Caco-2 (cell line): ENCODE measurements at regions not wholly inside any gene's neighbourhood (a gene's known extent, or its start where the extent isn't known, plus 50 kb on each side); places are given as distances from the start of the nearest gene placed in this dataset.

Source experiments
- BruUV-seq: library from RNA; stranded (reverse); fragments of 400-500 nt; replicated peaks from 2 replicates; lab custom pipeline; 2021; lab: Mats Ljungman, UMichigan
- CTCF ChIA-PET: fragments of 300-600 bp; sonication (Branson Sonifier 250); formaldehyde crosslinking; loops from one replicate; lab custom pipeline; 2022; ENCODE audit warnings: antibody characterized with exemption; lab: Charles Lee
- POLR2A ChIA-PET: fragments of 300-600 bp; sonication (Branson Sonifier 250); formaldehyde crosslinking; loops from one replicate; lab custom pipeline; 2022; ENCODE audit warnings: antibody characterized with exemption; lab: Charles Lee
- DNase-seq, 2 experiments: peaks; one replicate each; pipeline versions ENCODE4 v3.0.0 to v3.0.0-alpha.2; 2020 to 2022
- H3K27me3 ChIP-seq: replicated peaks from 2 replicates; pipeline ENCODE4 v1.6.0; 2011; ENCODE audit warnings: low read length; ENCODE audit not compliant: control insufficient read depth, insufficient read depth
- H3K36me3 ChIP-seq: 2 replicates; pipeline ENCODE4 v1.5.1; 2011; ENCODE audit warnings: low read length; ENCODE audit not compliant: control insufficient read depth, insufficient read depth
- H3K4me1 ChIP-seq: fragments of 250-450 bp; sonication (Bioruptor Pico); 2 replicates; pipeline ENCODE4 v1.5.1; 2020; ENCODE audit warnings: mild to moderate bottlenecking
- H3K4me3 ChIP-seq: 2 replicates; pipeline ENCODE4 v1.5.1; 2011; ENCODE audit warnings: low read depth, mild to moderate bottlenecking, control low read depth, low read length
- H3K9me3 ChIP-seq: fragments of 250-450 bp; sonication (Bioruptor Pico); 2 replicates; pipeline ENCODE4 v1.5.1; 2020; ENCODE audit warnings: mild to moderate bottlenecking, moderate library complexity
- H3K27ac Mint-ChIP-seq: one replicate; pipeline ENCODE4 v1.8.0; 2022; ENCODE audit warnings: mixed read lengths; ENCODE audit not compliant: unreplicated experiment
- H3K27me3 Mint-ChIP-seq: one replicate; pipeline ENCODE4 v1.8.0; 2022; ENCODE audit warnings: mixed read lengths; ENCODE audit not compliant: insufficient read depth, unreplicated experiment
- H3K36me3 Mint-ChIP-seq: one replicate; pipeline ENCODE4 v1.8.0; 2022; ENCODE audit warnings: mild to moderate bottlenecking, mixed read lengths; ENCODE audit not compliant: insufficient read depth, unreplicated experiment
- H3K4me1 Mint-ChIP-seq: one replicate; pipeline ENCODE4 v1.8.0; 2022; ENCODE audit warnings: low read depth, mixed read lengths; ENCODE audit not compliant: unreplicated experiment
- H3K4me3 Mint-ChIP-seq: one replicate; pipeline ENCODE4 v1.8.0; 2022; ENCODE audit warnings: mild to moderate bottlenecking, moderate library complexity, mixed read lengths; ENCODE audit not compliant: unreplicated experiment
- H3K9me3 Mint-ChIP-seq: one replicate; pipeline ENCODE4 v1.8.0; 2022; ENCODE audit warnings: mixed read lengths; ENCODE audit not compliant: unreplicated experiment
- intact Hi-C: fragments of 100-400 bp; cut with micrococcal nuclease; formaldehyde crosslinking; loops from one replicate; pipeline ENCODE4 v1.10.0; 2022; ENCODE audit not compliant: unreplicated experiment
- TF ChIP-seq, protein P1 (sequence below), 2 experiments: fragments of 200-600 bp in 1 of 2; IDR thresholded peaks; 1 replicate in 1 of 2; 2 replicates in 1 of 2; pipeline versions ENCODE4 v1.5.1 to v1.8.0; 2011 to 2022; ENCODE audit warnings: antibody characterized with exemption in 1 of 2, control low read depth in 1 of 2, inconsistent platforms in 1 of 2, low read depth in 1 of 2, low read length in 1 of 2, mild to moderate bottlenecking in 1 of 2, moderate library complexity in 1 of 2; ENCODE audit not compliant: insufficient read depth in 1 of 2, severe bottlenecking in 1 of 2, unreplicated experiment in 1 of 2

DNA sequence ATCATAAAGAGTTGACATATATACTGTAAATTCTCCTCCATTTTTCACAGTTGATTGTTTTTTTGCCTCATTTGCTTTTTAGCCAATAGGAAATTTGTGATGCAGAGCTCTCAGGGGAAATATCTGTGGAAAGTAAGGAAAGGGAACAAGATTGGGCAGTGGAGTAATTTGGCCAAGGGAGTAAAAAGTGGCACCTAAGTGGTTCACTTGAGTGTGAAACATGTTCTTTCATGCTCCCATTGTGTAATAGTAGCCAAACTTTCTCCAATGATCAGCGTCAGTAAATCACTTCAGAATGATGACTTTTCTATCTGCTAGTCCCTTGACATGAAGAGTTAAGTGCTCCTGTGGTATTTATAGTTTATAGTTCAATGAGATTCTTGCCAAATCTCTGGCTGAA lies 141.9 kb upstream of the KCNJ3 start:
- H3K27me3 Mint-ChIP-seq: no peaks in the 10 kb centered on the region
- intact Hi-C loops: no loop called here
- POLR2A ChIA-PET: no interaction called here
- Histone ChIP-seq H3K4me1 (no peaks in the 10 kb centered on the region), H3K9me3 (no peaks in the 10 kb centered on the region), H3K4me3 (no peak overlapping the region), H3K36me3 (no peaks in the 10 kb centered on the region), H3K27me3 (no peaks in the 10 kb centered on the region)
- CTCF ChIA-PET: no interaction called here
- no TSS peak for BruUV-seq
- no peak overlapping the region for H3K4me3 Mint-ChIP-seq
- H3K9me3 Mint-ChIP-seq: no peaks in the 10 kb centered on the region
- TF ChIP-seq, protein P1, sequence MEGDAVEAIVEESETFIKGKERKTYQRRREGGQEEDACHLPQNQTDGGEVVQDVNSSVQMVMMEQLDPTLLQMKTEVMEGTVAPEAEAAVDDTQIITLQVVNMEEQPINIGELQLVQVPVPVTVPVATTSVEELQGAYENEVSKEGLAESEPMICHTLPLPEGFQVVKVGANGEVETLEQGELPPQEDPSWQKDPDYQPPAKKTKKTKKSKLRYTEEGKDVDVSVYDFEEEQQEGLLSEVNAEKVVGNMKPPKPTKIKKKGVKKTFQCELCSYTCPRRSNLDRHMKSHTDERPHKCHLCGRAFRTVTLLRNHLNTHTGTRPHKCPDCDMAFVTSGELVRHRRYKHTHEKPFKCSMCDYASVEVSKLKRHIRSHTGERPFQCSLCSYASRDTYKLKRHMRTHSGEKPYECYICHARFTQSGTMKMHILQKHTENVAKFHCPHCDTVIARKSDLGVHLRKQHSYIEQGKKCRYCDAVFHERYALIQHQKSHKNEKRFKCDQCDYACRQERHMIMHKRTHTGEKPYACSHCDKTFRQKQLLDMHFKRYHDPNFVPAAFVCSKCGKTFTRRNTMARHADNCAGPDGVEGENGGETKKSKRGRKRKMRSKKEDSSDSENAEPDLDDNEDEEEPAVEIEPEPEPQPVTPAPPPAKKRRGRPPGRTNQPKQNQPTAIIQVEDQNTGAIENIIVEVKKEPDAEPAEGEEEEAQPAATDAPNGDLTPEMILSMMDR (IDR thresholded peaks at IDR 0.05; ENCODE audit: insufficient read depth in 1 of 2, low read depth in 1 of 2, low read length in 1 of 2, severe bottlenecking in 1 of 2, unreplicated experiment in 1 of 2): no peak
- H3K36me3 Mint-ChIP-seq: no peaks in the 10 kb centered on the region
- H3K4me1 Mint-ChIP-seq: no peaks in the 10 kb centered on the region
- DNase-seq: no peak
- no peak overlapping the region for H3K27ac Mint-ChIP-seq

DNA sequence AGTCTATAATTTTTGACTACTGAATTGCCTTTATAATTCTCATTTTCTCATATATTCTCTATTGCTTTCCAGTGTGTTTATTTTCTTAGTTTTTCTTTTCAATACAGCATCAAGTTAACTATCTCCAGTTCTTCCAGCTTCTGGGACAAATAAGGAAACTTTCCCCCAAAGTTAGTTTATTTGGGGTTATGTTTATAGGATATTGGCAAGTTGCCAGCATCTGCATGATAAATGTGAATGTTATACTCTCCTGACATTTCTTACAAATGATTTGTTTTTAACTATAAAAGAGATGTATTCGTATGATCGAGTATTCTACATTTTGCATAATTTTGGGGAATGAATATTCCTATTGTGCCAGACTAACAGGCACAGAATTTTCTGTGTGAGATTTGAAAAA lies 140.6 kb upstream of the KCNJ3 start:
- H3K9me3 Mint-ChIP-seq: peaks cover 3% of the 10 kb centered on the region
- Histone ChIP-seq H3K4me1 (no peaks in the 10 kb centered on the region), H3K36me3 (no peaks in the 10 kb centered on the region), H3K4me3 (no peak overlapping the region), H3K27me3 (no peaks in the 10 kb centered on the region), H3K9me3 (no peaks in the 10 kb centered on the region)
- intact Hi-C loops: no loop called here
- CTCF ChIA-PET: no interaction called here
- DNase-seq: no peak
- no peaks in the 10 kb centered on the region for H3K27me3 Mint-ChIP-seq
- H3K36me3 Mint-ChIP-seq: no peaks in the 10 kb centered on the region
- POLR2A ChIA-PET: no interaction called here
- H3K27ac Mint-ChIP-seq: no peak overlapping the region
- no TSS peak for BruUV-seq
- no peak overlapping the region for H3K4me3 Mint-ChIP-seq
- TF ChIP-seq, protein P1 (IDR thresholded peaks at IDR 0.05; ENCODE audit: insufficient read depth in 1 of 2, low read depth in 1 of 2, low read length in 1 of 2, severe bottlenecking in 1 of 2, unreplicated experiment in 1 of 2): no peak
- H3K4me1 Mint-ChIP-seq: no peaks in the 10 kb centered on the region

DNA sequence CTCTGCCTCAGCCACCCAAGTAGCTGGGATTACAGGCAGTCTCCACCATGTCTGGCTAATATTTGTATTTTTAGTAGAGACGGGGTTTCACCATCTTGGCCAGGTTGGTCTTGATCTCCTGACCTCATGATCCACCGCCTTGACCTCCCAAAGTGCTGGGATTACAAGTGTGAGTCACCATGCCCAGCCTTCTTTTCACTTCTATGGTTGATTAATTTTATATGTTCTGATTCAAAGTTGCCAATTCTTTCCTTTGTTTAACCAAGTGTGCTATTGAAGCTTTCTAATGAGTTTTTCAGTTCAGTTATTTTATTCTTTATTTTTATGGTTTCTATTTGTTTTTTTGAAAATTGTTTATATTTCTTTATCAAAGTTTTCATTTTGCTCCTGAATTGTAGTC lies 133.1 kb upstream of the KCNJ3 start:
- TF ChIP-seq, protein P1 (IDR thresholded peaks at IDR 0.05; ENCODE audit: insufficient read depth in 1 of 2, low read depth in 1 of 2, low read length in 1 of 2, severe bottlenecking in 1 of 2, unreplicated experiment in 1 of 2): no peak
- Mint-ChIP-seq H3K36me3 (no peaks in the 10 kb centered on the region), H3K4me3 (no peak overlapping the region), H3K4me1 (no peaks in the 10 kb centered on the region), H3K9me3 (peaks cover 27% of the 10 kb centered on the region), H3K27ac (no peak overlapping the region), H3K27me3 (peaks cover 3% of the 10 kb centered on the region)
- CTCF ChIA-PET: no interaction called here
- POLR2A ChIA-PET: no interaction called here
- Histone ChIP-seq H3K36me3 (no peaks in the 10 kb centered on the region), H3K27me3 (no peaks in the 10 kb centered on the region), H3K4me3 (no peak overlapping the region), H3K4me1 (no peaks in the 10 kb centered on the region), H3K9me3 (0 out of 2 replicates have a peak, but pooled peaks cover 2% of the 10 kb centered on the region)
- no peak for DNase-seq
- intact Hi-C loops: no loop called here
- no TSS peak for BruUV-seq
